ENCODE measurements at regions not wholly inside any gene's neighbourhood (a gene's known extent, or its start where the extent isn't known, plus 50 kb on each side); places are given as distances from the start of the nearest gene placed in this dataset.

DNA sequence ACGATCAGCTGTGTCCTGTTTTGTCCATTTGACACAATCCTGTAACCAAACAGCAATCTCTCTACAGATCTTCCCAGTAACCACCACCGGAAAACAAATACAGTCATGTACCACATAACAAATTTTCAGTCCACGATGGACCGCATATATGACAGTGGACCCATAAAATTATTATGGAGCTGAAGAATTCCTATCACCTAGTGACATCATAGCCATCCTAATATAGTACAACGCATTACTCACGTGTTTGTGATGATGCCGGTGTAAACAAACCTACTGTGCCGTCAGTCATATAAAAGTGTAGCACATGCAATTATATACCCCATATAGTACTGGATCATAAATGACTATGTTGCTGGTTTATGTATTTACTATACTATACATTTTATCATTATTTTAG, 133.7 kb upstream of the EDNRA start:
- in situ Hi-C loops (cut with HindIII; ENCODE audit: low sequenced_read_pairs): no loop called here

DNA sequence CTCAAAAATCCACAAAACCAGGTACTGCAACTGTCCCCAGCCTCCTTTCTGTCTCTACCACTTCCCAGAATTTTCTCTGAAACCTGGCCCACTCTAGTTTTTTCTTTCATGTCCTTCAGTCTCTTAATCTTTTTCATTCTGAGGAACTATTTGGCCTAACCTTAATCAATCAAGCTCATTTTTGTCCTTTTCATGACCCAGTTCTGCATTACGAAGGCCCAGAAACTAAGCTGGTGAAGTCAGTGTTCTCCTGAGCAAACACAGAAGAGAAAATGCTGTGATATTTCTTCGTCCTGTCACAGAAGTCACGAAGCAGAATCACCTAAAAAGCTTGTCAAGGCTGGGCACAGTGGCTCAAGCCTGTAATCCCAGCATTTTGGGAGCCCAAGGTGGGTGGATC, 131.7 kb upstream of the EDNRA start:
- in situ Hi-C loops (cut with HindIII; ENCODE audit: low sequenced_read_pairs): no loop called here

DNA sequence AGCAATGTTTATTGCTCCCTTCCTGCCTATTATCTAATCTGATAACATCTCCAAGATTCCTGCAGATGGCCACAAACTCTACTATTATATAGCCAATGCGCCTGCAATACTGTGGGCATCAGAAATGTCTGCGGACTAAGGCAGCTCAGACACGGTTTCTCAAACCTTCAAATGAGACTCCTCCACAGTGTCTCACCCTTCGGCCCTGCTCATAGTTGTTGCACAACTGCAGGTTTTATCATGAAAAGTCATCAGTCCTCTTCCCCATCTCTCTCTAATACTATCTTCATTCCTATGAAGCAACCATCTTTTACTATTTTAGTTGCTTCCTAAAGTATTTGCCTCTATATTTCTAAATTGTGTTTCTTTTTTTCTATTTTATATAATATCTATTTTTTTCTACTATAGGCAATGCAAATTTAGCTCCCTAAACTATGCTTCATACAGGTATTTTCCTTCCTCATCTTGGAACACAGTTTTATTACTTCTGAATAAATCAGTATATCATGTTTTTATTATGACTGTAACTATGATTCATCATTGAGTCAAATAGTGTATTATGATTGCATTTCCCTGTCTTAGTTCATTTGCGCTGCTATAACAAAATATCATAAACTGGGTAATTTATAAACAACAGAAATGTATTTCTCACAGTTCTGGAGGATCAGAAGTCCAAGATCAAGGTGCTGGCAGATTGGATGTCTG, 129.7 kb upstream of the EDNRA start:
- in situ Hi-C loops (cut with HindIII; ENCODE audit: low sequenced_read_pairs): no loop called here

DNA sequence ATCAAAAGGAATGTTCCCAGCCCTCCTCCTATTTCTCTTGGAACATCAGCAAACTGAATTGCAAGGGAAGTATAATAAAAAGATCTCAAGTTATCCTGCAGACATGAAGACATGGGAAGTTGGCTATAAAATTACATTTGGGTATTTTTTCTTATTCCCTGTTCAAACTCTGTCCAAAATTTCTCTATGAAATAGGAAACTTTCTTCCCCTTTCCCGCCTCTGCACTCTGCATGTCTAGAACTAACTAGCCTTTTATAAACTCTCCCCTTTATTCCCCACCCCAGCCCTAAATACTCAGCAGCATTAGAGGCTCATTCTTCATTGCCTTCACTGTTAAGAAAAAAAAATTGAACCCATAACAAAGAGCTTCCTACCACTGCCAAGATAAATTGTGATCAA, 126.7 kb upstream of the EDNRA start:
- in situ Hi-C loops (cut with HindIII; ENCODE audit: low sequenced_read_pairs): no loop called here

DNA sequence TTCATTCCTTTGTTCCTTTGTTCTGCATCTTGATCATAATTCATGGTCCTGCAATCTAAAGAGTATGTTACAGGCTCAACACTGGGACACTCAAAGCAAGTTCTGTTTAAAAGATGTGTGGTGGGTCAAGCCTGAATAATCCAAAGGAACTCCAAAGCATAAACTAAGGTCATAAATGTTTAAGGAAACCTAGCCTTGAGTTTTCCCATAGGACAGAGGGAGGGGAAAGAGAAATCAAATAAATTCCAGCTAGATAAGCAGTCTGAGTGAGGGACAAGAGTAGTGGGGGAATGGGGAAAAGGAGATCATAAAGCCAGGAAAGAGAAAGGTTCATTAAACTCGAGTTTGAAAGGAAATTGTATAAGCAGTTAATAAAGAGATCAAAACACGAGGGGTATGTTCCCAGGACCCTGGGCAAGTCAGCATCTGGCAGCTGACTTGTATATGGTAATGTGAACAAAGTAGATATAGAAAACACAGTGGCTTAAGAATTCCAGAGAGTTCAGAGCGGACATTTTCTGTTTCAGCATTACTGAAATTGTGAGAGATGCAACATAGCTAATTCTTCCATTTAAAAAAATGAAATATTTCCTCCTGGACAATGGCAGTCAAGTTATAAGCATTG, 125.8 kb upstream of the EDNRA start:
- in situ Hi-C loops (cut with HindIII; ENCODE audit: low sequenced_read_pairs): no loop called here

DNA sequence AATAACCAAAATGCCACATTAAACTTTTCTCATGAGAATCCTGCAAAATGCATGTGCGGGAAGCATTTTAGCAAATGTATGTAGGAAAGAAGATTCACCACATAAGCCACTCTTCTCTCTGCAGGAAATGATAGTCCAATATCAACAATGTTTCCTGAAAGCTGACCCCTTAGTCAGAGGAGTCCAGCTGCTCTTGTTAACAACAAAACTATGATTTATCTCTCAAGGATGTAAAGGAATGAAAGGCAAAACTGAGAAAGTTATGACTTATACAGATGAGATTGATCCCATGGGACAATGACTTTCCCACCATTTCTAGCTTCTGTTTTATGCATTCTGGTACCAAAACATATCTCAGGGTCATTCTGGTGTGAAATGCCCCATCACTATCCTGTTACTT, 125.0 kb upstream of the EDNRA start:
- in situ Hi-C loops (cut with HindIII; ENCODE audit: low sequenced_read_pairs): no loop called here

DNA sequence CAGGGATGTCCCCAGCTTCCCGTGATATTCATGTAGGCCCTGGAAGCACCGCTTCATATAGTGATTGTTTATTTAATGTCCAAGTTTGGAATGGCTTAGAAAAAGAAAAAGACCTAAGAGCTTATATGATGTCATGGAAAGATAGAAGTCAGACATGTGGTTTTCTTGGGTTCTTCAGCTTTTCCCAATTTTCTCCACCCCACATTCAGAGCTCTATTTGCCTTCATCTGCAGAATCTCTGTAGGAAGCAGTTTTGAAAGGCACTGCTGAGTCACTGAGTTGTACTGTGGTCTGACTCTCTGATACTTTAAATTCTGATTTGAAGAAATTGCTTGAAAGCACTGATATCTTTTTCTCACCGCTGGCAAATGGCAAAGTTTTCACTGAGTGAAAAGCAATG, 120.6 kb upstream of the EDNRA start:
- in situ Hi-C loops (cut with HindIII; ENCODE audit: low sequenced_read_pairs): no loop called here

DNA sequence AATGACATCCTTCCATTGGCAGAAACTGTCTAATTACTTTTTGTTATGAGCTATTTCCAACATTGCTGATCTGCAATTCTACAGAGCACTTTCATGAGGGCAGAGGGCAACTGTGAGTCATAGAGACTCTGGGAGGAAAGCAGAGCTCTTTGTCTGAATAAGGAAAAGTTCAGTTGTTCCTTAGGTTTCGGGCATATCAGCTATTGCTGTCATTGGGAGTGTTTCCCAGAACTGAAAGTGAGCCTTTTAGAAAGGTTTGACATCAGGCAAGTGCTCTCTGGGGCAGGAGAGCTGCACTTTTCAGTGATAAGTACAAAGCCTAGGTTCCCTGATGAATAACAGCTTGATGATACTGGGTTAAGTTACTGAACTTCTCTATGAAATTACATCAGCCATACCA, 119.2 kb upstream of the EDNRA start:
- in situ Hi-C loops (cut with HindIII; ENCODE audit: low sequenced_read_pairs): no loop called here

DNA sequence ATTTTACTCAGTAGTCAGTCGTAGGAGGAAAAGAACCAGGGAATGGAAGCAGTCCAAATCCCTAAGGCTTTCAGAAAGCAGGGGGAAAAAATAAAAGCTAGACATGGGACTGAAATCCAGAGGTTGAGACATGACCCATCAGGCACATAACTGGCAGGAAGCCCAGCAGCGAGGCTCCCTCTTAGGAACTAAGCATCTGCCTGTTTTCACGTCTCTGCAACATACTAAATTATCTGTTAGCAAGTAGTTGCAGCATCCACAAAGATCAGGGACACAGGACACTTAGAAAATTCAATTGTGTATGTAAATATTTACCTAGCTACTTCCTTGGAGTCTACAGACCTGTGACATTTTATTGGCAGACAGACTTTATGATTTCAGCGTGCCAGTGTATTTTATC, 118.0 kb upstream of the EDNRA start:
- in situ Hi-C loops (cut with HindIII; ENCODE audit: low sequenced_read_pairs): no loop called here

DNA sequence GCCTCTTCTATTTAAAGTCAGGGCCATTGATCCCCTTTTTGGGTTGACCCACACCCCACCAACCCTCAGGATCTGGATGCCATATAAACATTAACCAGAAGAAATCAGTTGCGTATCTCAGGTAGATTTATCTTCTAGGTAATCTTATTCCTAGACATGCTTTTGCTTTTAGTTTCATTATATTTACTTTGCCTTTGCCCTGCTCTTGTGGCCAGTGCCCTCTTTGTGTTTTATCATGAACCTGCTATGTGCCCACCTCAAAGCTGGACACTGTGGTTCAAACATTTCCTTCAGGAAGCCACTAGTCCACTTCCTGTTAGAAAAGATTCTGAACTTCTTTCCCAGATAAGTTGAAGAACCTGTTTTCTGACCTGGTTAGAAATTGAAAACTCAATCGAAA, 117.4 kb upstream of the EDNRA start:
- in situ Hi-C loops (cut with HindIII; ENCODE audit: low sequenced_read_pairs): no loop called here

DNA sequence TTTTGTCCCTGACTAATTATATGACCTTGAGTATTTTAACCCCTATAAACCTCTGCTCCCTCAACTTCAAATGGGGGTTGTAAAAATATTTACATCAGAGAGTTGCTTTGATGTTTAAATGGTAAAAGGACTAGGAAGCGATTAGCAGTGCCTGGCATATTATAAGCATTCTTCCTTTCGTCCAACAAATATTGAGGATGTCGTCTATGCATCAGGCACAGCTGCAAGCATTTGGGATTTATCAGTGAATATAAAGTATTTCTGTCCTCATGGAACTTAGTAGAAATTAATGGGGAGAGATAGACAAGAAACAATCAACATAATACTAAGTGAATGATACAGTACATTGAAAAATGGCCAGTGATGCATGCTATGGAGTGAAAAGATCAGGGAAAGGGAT, 115.5 kb upstream of the EDNRA start:
- in situ Hi-C loops (cut with HindIII; ENCODE audit: low sequenced_read_pairs): no loop called here

DNA sequence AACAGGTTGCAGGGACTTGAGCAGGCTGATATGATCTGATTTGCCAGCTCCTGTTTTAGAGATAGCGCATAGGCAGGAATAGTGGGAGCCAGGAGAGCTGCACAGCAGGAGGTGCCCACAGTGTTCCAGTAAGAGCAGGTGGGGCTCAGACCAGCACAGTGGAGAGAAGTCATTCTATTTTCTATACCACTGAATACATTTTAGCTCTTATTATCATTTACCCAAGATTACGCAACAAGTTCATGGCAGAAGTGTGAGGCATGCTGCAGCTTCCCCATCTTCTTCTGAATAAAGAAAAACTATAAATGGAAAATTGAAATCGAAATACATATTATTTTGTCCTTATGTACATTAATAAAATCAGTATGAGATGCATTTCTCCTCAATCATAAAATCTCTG, 114.7 kb upstream of the EDNRA start:
- in situ Hi-C loops (cut with HindIII; ENCODE audit: low sequenced_read_pairs): no loop called here

DNA sequence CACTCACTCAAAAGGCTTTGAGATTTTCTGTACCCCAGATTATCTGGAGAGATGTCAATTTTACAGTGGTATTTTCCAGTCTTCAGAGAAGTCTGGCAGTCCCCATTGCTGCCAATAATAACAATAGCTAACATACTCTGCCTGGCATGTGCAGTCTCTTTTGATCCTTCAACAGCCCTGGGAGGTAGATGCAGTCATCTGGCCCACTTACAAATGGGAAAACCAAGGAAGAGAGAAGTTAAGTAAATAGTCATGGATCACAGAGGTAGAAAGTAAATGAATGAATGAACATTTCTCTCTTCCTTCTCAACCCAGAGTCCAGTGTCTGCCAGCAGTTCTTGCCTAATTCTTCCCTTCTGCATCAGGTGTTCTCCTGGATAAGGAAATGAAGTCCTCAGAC, 113.0 kb upstream of the EDNRA start:
- in situ Hi-C loops (cut with HindIII; ENCODE audit: low sequenced_read_pairs): no loop called here

DNA sequence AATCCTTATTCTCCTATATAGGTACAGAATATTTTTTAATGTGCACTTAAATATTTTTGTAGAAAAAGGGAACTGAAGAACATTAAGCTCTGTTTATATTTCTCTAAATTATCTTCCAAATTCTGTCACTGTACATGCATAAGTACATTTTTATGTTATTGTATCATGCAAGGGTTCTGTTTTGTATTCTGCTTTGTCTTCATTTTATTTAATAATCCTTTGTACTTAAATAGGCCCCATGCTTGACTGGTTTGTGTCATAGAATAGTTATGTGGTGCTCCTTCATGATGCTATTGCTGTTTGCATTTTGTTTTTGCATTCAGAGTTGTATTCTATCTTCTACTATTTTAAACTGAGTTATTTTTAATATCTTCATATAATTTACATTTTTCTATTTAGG, 111.9 kb upstream of the EDNRA start:
- in situ Hi-C loops (cut with HindIII; ENCODE audit: low sequenced_read_pairs): no loop called here

DNA sequence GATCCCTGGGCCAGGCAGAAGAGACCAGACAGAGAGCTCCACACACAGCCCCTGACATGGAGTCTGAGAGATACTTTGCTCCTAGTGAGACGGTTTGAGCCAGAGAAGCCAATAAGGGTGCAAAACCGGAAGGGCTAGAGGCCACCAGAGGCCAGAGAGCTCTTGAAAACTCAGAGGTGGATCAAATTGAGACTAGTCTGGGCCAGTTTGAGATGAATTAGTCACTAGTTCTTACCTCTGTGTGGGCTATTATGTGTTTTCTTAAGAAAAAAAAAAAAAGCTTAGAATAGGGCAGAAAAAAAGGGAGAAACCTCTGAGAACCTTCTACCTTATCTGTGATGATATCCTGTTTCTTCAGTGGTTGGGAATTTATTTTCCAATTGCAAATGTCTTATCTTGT, 110.4 kb upstream of the EDNRA start:
- in situ Hi-C loops (cut with HindIII; ENCODE audit: low sequenced_read_pairs): no loop called here

DNA sequence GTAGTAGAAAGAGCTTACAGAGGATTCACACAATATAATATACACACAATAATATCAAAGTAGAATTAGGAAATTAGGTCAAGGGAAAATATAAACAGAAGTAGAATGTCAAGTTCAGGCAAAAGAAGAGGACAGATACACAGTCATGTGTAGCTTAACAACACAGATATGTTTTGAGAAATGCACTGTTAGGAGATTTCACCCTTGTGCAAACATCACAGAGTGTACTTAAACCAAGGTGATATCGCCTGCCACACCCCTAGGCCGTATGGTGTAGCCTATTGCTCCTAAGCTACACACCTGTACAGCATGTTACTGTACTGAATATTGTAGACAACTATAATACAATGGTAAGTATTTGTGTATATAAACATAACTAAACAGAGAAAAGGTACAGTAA, 110.0 kb upstream of the EDNRA start:
- in situ Hi-C loops (cut with HindIII; ENCODE audit: low sequenced_read_pairs): no loop called here

DNA sequence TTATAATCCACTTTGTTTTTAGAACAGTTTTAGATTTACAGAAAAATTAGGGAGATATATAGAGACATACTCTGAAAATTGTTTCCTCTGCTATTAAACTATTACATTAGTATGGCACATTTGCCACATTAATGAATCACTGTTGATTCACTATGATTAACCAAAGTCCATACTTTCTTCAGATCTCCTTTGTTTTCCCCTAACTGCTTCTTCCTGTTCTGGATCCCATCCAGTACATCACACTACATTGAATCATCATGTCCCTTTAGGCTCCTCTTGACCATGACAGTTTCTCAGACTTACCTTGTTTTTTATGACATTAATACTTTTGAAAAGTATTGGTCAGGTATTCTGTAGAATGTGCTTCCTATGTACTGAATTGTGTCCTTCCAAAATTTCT, 109.2 kb upstream of the EDNRA start:
- in situ Hi-C loops (cut with HindIII; ENCODE audit: low sequenced_read_pairs): no loop called here

DNA sequence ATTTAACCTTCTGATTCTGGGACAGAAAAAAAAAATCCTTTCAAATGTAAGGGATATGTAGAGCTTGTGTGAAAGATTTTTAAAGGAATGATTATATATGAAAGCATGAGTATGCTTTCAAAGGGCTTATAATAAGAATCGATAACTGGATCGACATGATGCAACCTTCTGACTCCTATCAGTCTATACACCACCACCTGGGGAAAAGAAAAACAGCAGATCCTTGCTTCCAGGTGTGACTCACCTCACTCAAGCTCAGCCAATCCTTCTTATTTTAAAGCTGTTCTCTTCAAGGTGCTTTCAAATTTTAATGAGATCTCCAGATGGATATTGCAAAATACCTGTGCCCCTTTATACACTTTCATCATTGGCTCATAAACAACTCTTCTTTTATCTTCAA, 102.1 kb upstream of the EDNRA start:
- in situ Hi-C loops (cut with HindIII; ENCODE audit: low sequenced_read_pairs): no loop called here

DNA sequence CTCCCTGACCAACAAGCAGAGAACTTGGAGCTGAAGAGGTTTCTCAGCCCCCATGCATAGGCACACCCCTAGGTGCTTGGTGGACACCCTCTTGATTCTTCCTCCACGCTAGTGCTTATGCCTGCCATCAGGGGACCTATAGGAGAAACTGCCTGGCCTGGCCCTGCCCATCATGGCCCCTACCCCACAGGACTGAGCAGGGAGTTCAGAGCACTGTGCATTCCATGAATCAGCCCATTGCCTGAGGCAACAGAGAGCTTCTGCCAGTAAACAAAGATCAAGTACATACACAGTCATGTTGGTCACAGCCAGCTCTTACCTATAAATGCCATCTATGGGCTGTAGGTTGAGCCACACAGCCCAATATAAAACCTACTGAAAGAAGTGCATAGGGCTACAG, 99.1 kb upstream of the EDNRA start:
- in situ Hi-C loops (cut with HindIII; ENCODE audit: low sequenced_read_pairs): no loop called here

DNA sequence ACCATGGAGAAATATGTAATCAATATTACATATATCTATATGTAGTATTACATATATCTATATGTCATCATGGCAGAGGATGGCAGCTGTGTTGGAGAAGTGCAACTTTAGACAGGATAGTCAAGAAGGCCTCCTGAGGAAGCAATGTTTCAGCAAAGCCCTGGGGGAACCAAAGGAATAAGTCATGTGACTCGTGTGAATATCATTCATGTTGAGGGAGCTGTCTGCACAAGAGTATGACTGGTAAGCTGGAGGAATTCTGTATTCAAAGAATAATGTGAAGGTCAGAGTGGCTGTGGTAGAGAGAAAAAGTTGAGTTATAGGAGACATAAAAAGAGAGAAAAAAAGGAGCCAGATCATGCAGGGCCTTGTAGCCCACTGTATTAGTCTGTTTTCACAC, 92.9 kb upstream of the EDNRA start:
- in situ Hi-C loops (cut with HindIII; ENCODE audit: low sequenced_read_pairs): no loop called here

DNA sequence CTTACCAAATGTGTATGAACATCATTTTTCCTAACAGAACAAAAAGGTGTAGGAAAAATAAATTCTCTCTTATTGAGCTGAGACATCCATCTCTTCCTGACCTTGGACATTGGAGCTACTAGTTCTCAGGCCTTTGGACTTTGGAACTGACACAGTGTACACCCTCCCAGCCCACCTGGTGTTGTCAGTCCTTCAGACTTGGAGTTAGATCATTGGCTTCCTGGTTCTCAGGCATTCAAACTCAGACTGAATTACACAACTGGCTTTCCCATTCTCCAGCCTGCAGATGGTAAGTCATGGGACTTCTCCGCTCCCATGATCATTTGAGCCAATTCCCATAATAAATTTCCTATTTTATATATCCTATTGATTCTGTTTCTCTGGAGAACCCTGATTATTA, 84.8 kb upstream of the EDNRA start:
- in situ Hi-C loops (cut with HindIII; ENCODE audit: low sequenced_read_pairs): no loop called here

DNA sequence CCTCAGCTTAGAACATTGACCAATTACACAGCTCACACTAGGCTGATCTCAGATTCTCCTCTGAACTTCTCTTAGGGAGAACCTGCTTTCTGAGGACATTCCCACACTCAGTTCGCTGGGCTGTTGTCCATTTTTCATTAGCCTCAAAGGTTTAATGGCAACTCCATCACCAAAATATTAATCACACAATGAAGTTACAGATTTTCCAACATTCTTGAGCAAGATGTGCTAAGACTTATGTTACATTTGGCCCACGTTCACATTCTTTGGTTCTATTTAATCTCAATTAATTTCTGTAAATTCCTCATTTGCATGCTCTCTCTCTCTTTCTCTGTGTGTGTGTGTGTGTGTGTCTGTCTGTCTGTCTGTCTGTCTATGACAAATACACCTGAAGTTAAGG, 82.3 kb upstream of the EDNRA start:
- in situ Hi-C loops (cut with HindIII; ENCODE audit: low sequenced_read_pairs): no loop called here

DNA sequence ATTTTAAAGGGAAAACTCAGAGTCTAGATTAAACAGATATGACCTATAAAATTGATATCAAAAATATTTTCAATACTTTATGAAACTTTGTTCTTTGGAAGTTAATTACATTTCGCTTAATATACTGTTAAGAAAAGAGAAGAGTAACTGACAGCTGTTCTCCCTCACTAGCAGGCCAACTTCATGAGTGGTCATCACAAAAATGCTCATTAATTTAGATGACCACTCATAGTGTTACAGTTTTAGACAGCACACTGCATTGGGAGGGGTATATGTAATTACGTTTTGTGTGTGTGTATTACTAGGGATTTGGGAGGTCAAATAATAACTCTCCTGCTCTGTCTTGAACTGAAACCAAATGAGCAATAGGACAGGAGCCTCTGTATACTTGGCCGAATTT, 80.2 kb upstream of the EDNRA start:
- in situ Hi-C loops (cut with HindIII; ENCODE audit: low sequenced_read_pairs): no loop called here

Data from endothelial cell of hepatic sinusoid (primary cell).